ENCODE measurements at regions not wholly inside any gene's neighbourhood (a gene's known extent, or its start where the extent isn't known, plus 50 kb on each side); places are given as distances from the start of the nearest gene placed in this dataset.

DNA sequence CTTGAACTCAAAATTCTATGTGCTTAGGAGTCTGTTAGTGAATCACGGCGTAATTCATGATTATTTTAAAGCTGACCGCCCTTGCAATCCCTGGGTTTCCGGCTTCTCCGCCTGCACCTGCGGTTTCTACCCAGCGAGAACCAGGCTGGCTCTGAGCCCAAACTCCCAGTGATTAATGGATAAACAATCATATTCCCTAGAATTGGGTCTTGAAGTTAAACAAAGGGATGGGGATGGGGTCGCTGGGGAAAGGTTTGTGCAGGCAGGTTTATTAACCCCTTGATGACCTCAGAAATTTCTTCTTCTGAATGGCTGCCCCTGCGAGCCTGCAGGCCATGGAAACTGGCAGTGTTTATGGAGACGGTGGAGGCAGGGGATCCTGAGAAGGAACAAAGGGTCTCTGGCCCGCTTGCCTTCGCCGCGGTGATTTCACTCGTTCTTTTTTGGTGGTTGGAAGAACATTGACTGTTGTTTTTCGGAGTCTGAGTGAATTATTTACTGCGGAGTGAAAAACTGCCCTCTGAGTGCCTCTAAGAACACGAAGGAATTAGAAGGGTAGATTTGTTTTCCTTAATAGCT lies 1000.3 kb downstream of the BRD1 start:
- TF ChIP-seq, protein P1, sequence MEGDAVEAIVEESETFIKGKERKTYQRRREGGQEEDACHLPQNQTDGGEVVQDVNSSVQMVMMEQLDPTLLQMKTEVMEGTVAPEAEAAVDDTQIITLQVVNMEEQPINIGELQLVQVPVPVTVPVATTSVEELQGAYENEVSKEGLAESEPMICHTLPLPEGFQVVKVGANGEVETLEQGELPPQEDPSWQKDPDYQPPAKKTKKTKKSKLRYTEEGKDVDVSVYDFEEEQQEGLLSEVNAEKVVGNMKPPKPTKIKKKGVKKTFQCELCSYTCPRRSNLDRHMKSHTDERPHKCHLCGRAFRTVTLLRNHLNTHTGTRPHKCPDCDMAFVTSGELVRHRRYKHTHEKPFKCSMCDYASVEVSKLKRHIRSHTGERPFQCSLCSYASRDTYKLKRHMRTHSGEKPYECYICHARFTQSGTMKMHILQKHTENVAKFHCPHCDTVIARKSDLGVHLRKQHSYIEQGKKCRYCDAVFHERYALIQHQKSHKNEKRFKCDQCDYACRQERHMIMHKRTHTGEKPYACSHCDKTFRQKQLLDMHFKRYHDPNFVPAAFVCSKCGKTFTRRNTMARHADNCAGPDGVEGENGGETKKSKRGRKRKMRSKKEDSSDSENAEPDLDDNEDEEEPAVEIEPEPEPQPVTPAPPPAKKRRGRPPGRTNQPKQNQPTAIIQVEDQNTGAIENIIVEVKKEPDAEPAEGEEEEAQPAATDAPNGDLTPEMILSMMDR (IDR thresholded peaks at IDR 0.05), result no peak
- no peak for DNase-seq (ENCODE audit: low spot score)
- no peak for ATAC-seq (ENCODE audit: low FRiP score)

DNA sequence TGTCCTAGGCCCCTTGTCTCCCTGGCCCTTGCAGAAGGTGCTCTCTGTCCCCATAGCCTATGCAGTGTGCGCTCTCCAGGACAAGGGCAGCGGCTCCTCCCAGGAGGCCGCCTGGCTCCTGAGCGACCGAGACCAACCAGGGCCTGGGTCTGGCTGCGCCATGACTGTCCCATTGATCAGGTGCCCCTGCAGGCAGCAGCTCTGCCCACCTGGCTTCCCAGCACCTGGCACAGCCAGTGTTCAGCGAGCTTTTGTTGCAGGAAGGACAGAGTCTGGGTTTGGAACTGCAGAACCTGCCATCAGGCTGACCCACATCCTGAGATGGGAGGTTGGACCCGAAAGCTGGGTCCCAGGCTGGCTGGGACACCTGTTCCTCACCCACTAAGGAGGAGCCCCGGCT lies 1001.1 kb downstream of the BRD1 start:
- no peak for DNase-seq (ENCODE audit: low spot score)

DNA sequence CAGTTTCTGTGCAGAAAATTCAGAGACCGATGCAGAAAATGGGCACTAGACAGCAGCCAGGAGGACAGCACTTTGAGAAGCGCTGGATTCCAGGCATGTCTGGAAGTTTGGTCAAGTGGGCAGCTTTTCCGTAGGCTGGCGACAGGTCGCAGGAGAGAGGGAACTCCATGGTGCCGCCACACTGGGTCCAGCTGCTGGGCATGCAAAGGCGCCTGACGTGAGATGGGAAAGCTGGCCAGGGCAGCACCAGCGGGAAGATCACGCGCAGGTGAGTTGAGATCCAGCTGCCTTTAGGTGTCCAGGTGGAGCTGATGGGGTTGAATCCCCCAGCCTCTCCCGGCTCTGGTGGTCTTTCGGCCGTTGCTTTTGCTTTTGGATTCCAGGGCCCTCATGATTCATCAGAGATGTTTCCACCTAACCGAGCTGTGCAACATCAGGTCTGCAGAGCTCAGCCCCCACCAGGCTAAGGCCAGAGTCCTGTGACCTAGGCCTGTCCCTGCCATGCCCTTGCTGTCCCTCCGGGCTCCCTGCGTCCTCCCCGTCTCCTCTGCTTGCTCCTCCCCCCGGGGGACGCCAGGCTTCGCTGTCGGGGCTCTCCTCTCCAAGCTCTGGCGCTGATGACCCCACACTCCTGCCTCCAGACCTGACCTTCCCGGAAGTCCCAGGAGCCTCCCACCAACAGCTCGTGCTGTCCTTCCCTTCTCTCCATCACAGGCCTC lies 1001.7 kb downstream of the BRD1 start:
- no peak for ATAC-seq (ENCODE audit: low FRiP score)
- TF ChIP-seq, protein P1 (IDR thresholded peaks at IDR 0.05), result no peak
- DNase-seq (ENCODE audit: low spot score), result no peak

More for the DNA sequence above, 1001.1 kb downstream of the BRD1 start:
- TF ChIP-seq, protein P1 (IDR thresholded peaks at IDR 0.05), result no peak
- ATAC-seq (ENCODE audit: low FRiP score), result no peak

DNA sequence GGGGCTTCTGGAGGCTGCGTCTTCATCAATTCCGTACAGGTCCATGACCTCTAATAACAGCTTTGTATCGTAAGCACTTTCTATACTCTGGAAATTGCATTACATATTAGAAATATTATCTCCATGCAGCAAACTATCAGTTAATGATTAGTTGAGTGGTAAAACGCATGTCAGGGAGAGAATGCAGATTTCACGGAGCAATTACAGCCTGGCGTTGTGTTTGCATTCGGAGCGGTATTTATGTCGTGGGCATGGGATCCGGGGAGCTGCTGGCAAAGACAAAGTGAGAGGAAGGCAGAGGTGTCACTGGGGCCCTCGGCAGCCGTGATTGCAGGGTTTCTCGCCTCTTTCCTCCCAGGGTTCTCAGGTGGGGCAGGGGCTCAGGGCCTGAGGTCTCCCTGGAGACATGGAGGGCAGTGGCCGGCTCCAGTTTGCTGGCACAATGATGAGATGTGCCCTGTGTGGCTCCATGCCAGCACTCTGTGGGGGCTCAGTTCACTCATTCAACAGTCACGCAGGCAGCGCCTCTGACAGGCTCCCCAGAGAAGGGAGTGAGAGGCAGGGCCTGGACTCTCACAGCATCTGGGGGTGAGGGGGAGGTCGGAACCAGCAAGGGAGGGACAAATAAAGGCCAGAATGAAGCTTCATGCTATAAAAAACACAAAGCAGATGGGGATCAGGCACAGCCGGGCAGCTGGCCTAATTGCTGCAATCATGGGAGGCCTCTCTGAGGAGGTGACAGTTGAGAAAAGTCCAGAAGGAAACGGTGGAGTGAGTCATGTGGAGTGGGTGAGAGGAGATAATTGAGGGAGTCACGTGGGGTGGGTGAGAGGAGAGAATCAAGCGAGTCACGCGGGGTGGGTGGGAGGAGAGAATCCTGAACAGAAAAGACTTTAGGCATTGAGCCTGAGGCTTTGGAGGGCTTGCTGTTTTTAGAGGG lies 1002.7 kb downstream of the BRD1 start:
- no peak for ATAC-seq (ENCODE audit: low FRiP score)
- TF ChIP-seq, protein P1 (IDR thresholded peaks at IDR 0.05), result no peak
- no peak for DNase-seq (ENCODE audit: low spot score)

DNA sequence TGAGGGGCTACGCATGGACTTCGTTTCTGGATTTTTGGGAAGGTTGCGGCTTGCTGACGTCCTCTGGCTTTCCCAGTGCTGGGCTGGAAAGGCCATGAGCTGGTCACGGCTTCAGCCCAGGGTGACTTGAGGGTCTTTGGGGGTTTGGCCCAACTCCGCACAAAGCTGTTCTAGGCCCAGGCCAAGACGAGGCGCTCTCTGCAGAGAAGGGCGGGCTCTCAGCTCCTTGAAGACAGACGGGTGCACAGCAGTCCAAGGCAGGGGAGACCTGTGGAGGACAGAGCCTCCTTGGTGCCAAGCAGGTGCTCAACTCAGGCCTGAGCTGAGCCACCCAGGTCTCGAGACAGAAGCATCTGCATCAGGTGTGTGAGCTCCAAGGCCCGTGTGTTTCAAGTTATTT lies 1003.7 kb downstream of the BRD1 start:
- ATAC-seq (ENCODE audit: low FRiP score), result no peak
- no peak for DNase-seq (ENCODE audit: low spot score)

More for the DNA sequence above, 1003.7 kb downstream of the BRD1 start:
- TF ChIP-seq, protein P1 (IDR thresholded peaks at IDR 0.05), result no peak

Measured in omental fat pad (tissue), 3 donors.